ENCODE measurements at regions not wholly inside any gene's neighbourhood (a gene's known extent, or its start where the extent isn't known, plus 50 kb on each side); places are given as distances from the start of the nearest gene placed in this dataset.

- TF ChIP-seq CTBP1 (IDR thresholded peaks at IDR 0.05; ENCODE audit: borderline replicate concordance): no peak
- no peak for TF ChIP-seq ZNF780A (CRISPR knock-in tag; IDR thresholded peaks at IDR 0.05)
- TF ChIP-seq ELF4 (CRISPR knock-in tag; IDR thresholded peaks at IDR 0.05): no peak
- no peak for TF ChIP-seq HMGN3 (IDR thresholded peaks at IDR 0.05; ENCODE audit: borderline replicate concordance, extremely low read depth, insufficient read length, low read depth, low read length)
- no peak for TF ChIP-seq ZNF175 (CRISPR knock-in tag; IDR thresholded peaks at IDR 0.05; ENCODE audit: low read depth)
Observed at GRCh38 chr2:129256642-129257041, 722.8 kb upstream of the RAB6C start.
